ENCODE measurements at regions not wholly inside any gene's neighbourhood (a gene's known extent, or its start where the extent isn't known, plus 50 kb on each side); places are given as distances from the start of the nearest gene placed in this dataset.

DNA sequence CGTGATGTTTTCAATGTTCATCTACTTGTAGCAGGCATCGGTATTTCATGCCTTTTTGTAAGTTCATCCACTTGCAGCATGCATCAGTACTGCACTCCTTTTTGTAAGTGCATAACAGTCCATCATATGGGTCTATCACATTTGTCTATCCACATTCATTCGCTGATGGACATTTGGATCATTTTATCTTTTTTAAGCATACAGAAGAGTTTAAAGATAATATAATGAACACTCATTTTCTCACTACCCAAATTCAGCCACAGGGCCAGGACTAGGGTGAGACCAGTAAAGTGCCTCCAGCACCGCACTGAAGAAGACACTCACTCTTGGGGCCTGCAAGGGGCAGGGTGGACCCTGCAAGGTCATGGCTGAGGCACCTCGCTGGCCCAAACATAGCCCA is 309.6 kb downstream of the UACA start:
- TF ChIP-seq, protein P1, sequence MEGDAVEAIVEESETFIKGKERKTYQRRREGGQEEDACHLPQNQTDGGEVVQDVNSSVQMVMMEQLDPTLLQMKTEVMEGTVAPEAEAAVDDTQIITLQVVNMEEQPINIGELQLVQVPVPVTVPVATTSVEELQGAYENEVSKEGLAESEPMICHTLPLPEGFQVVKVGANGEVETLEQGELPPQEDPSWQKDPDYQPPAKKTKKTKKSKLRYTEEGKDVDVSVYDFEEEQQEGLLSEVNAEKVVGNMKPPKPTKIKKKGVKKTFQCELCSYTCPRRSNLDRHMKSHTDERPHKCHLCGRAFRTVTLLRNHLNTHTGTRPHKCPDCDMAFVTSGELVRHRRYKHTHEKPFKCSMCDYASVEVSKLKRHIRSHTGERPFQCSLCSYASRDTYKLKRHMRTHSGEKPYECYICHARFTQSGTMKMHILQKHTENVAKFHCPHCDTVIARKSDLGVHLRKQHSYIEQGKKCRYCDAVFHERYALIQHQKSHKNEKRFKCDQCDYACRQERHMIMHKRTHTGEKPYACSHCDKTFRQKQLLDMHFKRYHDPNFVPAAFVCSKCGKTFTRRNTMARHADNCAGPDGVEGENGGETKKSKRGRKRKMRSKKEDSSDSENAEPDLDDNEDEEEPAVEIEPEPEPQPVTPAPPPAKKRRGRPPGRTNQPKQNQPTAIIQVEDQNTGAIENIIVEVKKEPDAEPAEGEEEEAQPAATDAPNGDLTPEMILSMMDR (IDR thresholded peaks at IDR 0.05): no peak

DNA sequence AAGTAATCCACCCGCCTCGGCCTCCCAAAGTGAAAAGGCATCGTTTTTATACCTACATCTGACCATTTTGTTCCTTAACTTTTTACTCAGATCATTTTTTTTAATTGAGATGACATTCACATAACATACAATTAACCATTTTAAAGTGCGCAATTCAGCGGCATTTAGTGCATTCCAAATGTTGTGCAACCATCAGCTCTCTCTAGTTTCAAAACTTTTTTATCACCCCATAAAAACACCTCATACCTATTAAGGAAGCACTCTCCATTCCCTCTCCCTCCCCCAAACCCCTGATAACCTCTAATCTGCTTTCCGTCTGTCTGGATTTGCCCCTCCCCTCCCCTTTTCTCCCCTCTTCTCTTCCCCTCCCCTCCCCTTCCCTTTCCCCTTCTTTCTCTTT is 310.1 kb downstream of the UACA start:
- TF ChIP-seq, protein P1 (IDR thresholded peaks at IDR 0.05): no peak

DNA sequence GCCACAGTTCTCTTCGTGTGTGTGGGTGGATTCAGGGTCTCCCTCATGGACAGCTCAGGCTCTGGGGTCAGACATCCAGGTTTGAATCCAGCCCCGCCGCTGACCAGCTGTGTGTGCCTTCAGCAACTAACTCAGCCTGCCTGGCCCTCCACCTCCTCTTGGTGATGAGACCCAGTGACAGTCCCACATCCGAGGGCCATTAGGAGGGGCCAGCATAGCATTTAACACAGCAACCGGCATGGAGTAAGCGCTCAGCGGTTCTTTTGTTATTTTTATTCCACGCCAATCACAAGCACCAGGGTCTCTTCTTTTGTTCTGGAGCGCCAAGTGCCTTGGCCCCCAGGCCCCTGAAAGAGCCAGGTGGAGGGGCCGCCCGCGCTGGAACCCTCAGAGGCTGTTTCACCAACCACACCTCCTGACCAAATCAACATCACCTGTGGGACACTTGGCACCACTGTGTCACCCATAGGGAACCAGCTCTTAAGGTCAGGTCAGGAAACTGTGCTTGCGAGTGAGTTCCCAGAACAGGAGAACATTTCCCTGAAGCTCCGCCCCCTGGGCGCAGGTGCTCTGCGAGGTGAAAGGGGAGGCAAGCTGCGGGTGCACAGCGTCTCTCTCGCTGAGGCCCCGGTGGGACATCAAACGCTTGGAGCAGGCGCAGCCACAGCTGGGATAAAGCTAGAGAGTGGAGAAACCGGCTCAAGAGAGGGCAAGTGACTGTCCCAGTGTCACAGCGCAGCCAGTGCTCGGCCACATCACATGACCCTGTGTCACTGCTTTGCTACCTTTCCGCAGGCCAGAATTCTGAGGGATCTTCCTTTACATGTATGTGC is 311.3 kb downstream of the UACA start:
- TF ChIP-seq, protein P1 (IDR thresholded peaks at IDR 0.05): no peak

DNA sequence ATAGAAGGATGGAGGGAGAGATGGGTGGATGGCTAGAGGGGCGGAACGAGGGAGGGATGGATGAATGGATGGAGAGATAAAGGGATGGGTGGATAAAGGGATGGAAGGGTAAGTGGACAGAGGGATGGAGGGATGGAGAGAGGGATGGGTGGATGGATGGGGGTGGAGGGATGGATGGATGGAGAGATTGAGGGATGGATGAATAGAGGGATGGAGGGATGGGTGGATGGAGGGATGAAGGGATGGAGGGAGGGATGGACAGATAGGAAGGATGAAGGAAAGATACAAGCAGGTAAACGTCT is 313.3 kb downstream of the UACA start:
- TF ChIP-seq, protein P1 (IDR thresholded peaks at IDR 0.05): no peak

DNA sequence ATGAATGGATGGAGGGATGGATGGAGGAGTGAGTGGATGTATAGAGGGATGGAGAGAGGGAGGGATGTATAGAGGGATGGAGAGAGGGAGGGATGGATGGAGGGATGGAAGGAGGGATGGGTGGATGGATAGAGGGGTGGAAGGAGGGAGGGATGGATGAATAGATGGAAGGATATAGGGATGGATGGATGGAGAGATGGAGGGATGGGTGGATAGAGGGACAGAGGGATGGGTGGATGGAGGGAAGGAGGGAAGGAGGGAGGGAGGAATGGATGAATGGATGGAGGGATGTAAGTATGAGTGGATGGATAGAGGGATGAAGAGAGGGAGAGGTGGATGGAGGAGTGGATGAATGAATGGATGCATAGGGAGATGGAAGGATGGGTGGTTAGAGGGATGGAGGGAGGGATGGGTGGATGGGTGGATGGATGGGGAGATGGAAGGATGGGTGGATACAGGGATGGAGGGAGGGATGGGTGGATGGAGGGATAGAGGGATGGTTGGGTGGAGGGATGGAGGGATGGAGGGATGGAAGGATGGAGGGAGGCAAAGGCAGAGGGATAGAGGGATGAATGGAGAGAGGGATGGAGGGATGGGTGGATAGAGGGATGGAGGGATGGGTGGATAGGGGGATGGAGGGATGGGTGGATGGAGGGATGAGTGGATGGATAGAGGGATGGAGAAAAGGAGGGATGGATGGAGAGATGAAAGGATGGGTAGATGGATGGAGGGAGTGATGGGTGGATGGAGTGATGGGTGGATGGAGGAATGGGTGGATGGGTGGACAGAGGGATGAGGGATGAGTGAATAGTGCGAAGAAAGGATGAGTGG is 313.8 kb downstream of the UACA start:
- TF ChIP-seq, protein P1 (IDR thresholded peaks at IDR 0.05): no peak

DNA sequence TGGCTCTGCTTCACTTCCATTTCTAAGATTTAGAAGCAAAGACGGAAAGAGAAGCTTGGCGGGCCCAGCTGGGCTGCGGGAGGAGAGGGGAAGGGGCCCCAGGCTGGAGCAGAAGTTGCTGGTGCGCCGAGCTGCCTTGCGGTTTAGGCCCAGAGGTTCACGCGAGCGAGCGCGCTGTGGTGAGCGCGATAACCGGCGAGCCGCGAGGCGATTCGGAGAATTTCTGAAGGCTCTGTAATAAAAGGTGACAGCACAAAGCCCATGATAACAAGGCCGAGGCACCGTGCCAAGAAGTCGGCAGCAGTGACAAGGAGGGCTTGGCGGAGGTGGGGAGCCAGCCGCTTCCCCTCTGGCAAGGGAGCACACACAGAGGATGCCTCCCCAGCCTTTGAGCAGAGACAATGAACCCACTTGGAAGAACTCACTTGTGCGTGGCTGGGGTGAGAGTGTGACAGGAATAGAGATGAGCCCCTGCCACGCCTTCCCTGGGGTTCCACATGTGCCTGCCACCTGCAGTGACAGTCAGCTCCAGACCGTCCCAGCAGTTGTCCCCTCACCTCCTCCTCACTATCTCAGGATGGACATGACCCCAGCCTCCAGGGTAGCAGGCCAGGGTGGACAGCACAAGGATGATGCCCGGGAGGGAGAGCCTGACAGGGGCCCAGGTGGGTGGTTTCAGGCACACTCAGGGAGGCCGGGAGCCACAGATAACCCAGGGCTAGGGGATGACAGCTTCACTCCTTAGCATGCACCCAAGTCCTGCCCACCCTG is 315.2 kb downstream of the UACA start:
- TF ChIP-seq, protein P1 (IDR thresholded peaks at IDR 0.05): no peak

DNA sequence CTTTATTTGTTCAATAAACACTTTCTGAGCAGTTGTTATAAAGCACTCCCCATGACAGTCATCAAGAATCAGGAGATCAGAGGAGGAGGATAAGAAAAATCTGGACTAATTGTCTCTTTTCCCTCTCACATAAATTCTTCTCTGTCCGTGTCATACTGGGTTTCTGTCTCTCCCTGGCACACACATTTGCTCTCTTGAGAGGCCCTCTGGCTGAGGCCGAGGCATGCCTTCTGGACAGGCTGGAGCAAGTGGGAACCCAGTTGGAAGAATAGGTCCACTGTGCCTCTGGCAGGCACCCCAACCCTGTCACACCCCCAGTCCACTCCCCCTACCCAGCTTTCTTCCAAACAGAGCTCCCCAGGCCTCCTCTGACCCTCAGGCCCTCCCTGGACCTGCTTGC is 315.8 kb downstream of the UACA start:
- TF ChIP-seq, protein P1 (IDR thresholded peaks at IDR 0.05): no peak

All from LNCAP (cell line).